GM23248 (cell line): ENCODE measurements at regions not wholly inside any gene's neighbourhood (a gene's known extent, or its start where the extent isn't known, plus 50 kb on each side); places are given as distances from the start of the nearest gene placed in this dataset.

Source experiments
- EZH2 ChIP-seq: fragments of 200-600 bp; sonication (generic); IDR thresholded peaks from 2 replicates; pipeline ENCODE4 v1.6.1; 2018; ENCODE audit warnings: antibody characterized with exemption, mild to moderate bottlenecking; ENCODE audit not compliant: insufficient read depth, poor library complexity, severe bottlenecking
- EZH2phosphoT487 ChIP-seq: fragments of 200-600 bp; sonication (generic); IDR thresholded peaks from 2 replicates; pipeline ENCODE4 v1.6.1; 2018; ENCODE audit warnings: antibody characterized with exemption, moderate library complexity, mild to moderate bottlenecking, low read depth; ENCODE audit not compliant: insufficient read depth

DNA sequence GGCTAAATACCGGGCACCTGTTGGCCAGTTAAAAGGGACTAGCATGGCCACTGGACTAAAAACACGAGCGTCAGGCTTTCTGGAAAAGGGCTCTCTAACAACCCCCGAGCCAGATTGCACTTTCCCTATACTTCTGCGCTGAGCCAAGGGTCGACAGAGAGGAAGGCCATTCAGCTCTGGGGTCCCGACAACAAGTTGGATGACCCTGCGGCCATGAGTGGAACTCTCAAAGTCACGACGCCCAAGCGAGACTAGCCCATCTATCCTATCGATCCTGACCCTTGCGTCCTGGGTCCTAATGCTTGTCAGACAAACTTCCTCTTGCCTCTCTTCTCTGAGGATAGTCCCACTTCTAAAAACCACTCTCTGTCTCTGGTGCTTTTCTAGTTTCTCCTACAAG is 99.9 kb upstream of the PRDX6 start:
- no peak for TF ChIP-seq EZH2
- no peak for TF ChIP-seq EZH2phosphoT487
